MM.1S (cell line): ENCODE measurements at regions not wholly inside any gene's neighbourhood (a gene's known extent, or its start where the extent isn't known, plus 50 kb on each side); places are given as distances from the start of the nearest gene placed in this dataset.

ENCODE experiments used
- DNase-seq: peaks from one replicate; pipeline ENCODE4 v3.0.0-alpha.2; 2015
- H2AFZ ChIP-seq: fragments of 300-600 bp; sonication (generic); 2 replicates; pipeline ENCODE4 v1.6.0; 2016; ENCODE audit warnings: antibody characterized with exemption, low read length
- H3F3A ChIP-seq: fragments of 300-600 bp; sonication (generic); 2 replicates; pipeline ENCODE4 v1.6.1; 2016; ENCODE audit warnings: mild to moderate bottlenecking, antibody characterized with exemption, low read length, moderate library complexity, mixed read lengths; ENCODE audit not compliant: insufficient read depth
- H3K27ac ChIP-seq: fragments of 300-600 bp; sonication (generic); 2 replicates; pipeline ENCODE4 v1.5.1; 2016; ENCODE audit warnings: mild to moderate bottlenecking, low read length
- H3K27me3 ChIP-seq: fragments of 300-600 bp; sonication (generic); replicated peaks from 2 replicates; pipeline ENCODE4 v1.6.0; 2016; ENCODE audit warnings: low read length; ENCODE audit not compliant: insufficient read depth
- H3K36me3 ChIP-seq: fragments of 300-600 bp; sonication (generic); replicated peaks from 2 replicates; pipeline ENCODE4 v1.6.1; 2016; ENCODE audit warnings: mild to moderate bottlenecking, low read length, mixed read lengths; ENCODE audit not compliant: insufficient read depth
- H3K4me1 ChIP-seq: fragments of 300-600 bp; sonication (generic); 2 replicates; pipeline ENCODE4 v1.6.1; 2016; ENCODE audit warnings: low read length, mixed read lengths
- H3K4me2 ChIP-seq: fragments of 300-600 bp; sonication (generic); 2 replicates; pipeline ENCODE4 v1.6.0; 2016; ENCODE audit warnings: low read depth, low read length
- H3K4me3 ChIP-seq: fragments of 300-600 bp; sonication (generic); 2 replicates; pipeline ENCODE4 v1.5.1; 2016; ENCODE audit warnings: low read length, mixed read lengths
- H3K79me2 ChIP-seq: fragments of 300-600 bp; sonication (generic); 2 replicates; pipeline ENCODE4 v1.6.1; 2016; ENCODE audit warnings: mixed run types, low read length, mixed read lengths
- H3K9ac ChIP-seq: fragments of 300-600 bp; sonication (generic); 2 replicates; pipeline ENCODE4 v1.6.1; 2016; ENCODE audit warnings: low read length, mixed read lengths
- H3K9me2 ChIP-seq: fragments of 300-600 bp; sonication (generic); replicated peaks from 2 replicates; pipeline ENCODE4 v1.6.1; 2016; ENCODE audit warnings: mild to moderate bottlenecking, low read length, mixed read lengths; ENCODE audit not compliant: insufficient read depth
- H3K9me3 ChIP-seq: fragments of 300-600 bp; sonication (generic); replicated peaks from 2 replicates; pipeline ENCODE4 v1.6.1; 2016; ENCODE audit warnings: mild to moderate bottlenecking, low read length, mixed read lengths; ENCODE audit not compliant: insufficient read depth
- H4K20me1 ChIP-seq: fragments of 300-600 bp; sonication (generic); 2 replicates; pipeline ENCODE4 v1.6.1; 2016; ENCODE audit warnings: mild to moderate bottlenecking, low read length, moderate library complexity, mixed read lengths; ENCODE audit not compliant: insufficient read depth
- CTCF ChIP-seq: fragments of 300-600 bp; sonication (generic); IDR thresholded peaks from 2 replicates; pipeline ENCODE4 v1.5.1; 2016; ENCODE audit warnings: antibody characterized with exemption, low read length, mixed read lengths
- EZH2 ChIP-seq: fragments of 300-600 bp; sonication (generic); optimal IDR thresholded peaks from 2 replicates; pipeline ENCODE3; 2017; ENCODE audit warnings: low read depth, mild to moderate bottlenecking, antibody characterized with exemption, low read length, mixed read lengths
- EZH2phosphoT487 ChIP-seq: fragments of 300-600 bp; sonication (generic); IDR thresholded peaks from 2 replicates; pipeline ENCODE4 v1.6.1; 2018; ENCODE audit warnings: antibody characterized with exemption, low read length

- peak; percentile 61 for DNase-seq
- no peaks in the 10 kb centered on the region for H3K9me2 ChIP-seq
- no peak overlapping the region for H3K4me2 ChIP-seq
- peaks cover 19% of the 10 kb centered on the region for H3K4me1 ChIP-seq
- no peaks in the 10 kb centered on the region for H3K36me3 ChIP-seq
- H3K27ac ChIP-seq = no peak overlapping the region
- H3K79me2 ChIP-seq = no peaks in the 10 kb centered on the region
- no peaks in the 10 kb centered on the region for H3F3A ChIP-seq
- no peak overlapping the region for H3K9ac ChIP-seq
- H3K4me3 ChIP-seq = no peak overlapping the region
- TF ChIP-seq EZH2 = no peak
- TF ChIP-seq CTCF = no peak
- no peak for TF ChIP-seq EZH2phosphoT487
- H3K9me3 ChIP-seq = no peaks in the 10 kb centered on the region
- H4K20me1 ChIP-seq = no peaks in the 10 kb centered on the region
- H3K27me3 ChIP-seq = no peaks in the 10 kb centered on the region
- 0 out of 2 replicates have a peak overlapping the region, but pooled peaks have one; percentile 35 for H2AFZ ChIP-seq
Observed at GRCh38 chr5:174323878-174324281, 278.4 kb downstream of the NSG2 start.

DNA sequence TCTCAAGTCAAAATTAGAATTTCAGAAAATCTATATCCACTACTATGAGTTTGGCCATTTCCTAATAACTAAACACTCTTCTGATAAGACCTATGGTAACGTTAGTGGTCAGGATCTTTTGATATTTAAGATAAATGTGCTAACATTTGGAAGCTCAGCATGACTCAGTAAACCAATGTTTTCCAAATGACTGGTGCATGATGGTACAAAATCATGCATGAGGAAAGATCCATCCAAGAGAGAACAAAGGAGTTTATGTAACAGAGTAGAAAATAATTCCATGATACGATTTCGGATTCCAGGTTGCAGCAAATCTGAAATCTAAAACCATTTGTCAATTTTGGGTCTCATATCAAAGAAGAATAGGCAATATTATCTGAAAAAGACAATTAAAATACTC lies 279.2 kb downstream of the NSG2 start:
- Histone ChIP-seq H3K9ac (no peak overlapping the region), H4K20me1 (no peaks in the 10 kb centered on the region), H3K4me2 (no peak overlapping the region), H3K36me3 (no peaks in the 10 kb centered on the region), H3K79me2 (no peaks in the 10 kb centered on the region), H2AFZ (no peak overlapping the region), H3K27me3 (no peaks in the 10 kb centered on the region), H3F3A (no peaks in the 10 kb centered on the region), H3K9me3 (no peaks in the 10 kb centered on the region), H3K9me2 (no peaks in the 10 kb centered on the region), H3K4me3 (no peak overlapping the region), H3K27ac (no peak overlapping the region), H3K4me1 (peaks cover 23% of the 10 kb centered on the region)
- no peak for DNase-seq
- TF ChIP-seq EZH2phosphoT487 (no peak), CTCF (no peak), EZH2 (no peak)

GRCh38 chr5:174325431-174325830 lies 279.9 kb downstream of the NSG2 start:
- no peak for TF ChIP-seq EZH2
- TF ChIP-seq CTCF = no peak
- TF ChIP-seq EZH2phosphoT487 = no peak
- H2AFZ ChIP-seq = 0 out of 2 replicates have a peak overlapping the region, but pooled peaks have one; percentile 1
- no peak overlapping the region for H3K27ac ChIP-seq
- no peak for DNase-seq
- no peaks in the 10 kb centered on the region for H3F3A ChIP-seq
- no peaks in the 10 kb centered on the region for H3K9me3 ChIP-seq
- no peaks in the 10 kb centered on the region for H3K36me3 ChIP-seq
- no peaks in the 10 kb centered on the region for H3K79me2 ChIP-seq
- no peaks in the 10 kb centered on the region for H3K9me2 ChIP-seq
- peaks cover 25% of the 10 kb centered on the region for H3K4me1 ChIP-seq
- no peak overlapping the region for H3K4me3 ChIP-seq
- no peaks in the 10 kb centered on the region for H4K20me1 ChIP-seq
- no peak overlapping the region for H3K9ac ChIP-seq
- H3K4me2 ChIP-seq = no peak overlapping the region
- H3K27me3 ChIP-seq = no peaks in the 10 kb centered on the region
